ENCODE measurements at regions not wholly inside any gene's neighbourhood (a gene's known extent, or its start where the extent isn't known, plus 50 kb on each side); places are given as distances from the start of the nearest gene placed in this dataset.

GRCh38 chr2:104428155-104428554 lies 425.8 kb upstream of the POU3F3 start:
- TF ChIP-seq POLR2AphosphoS5 (IDR thresholded peaks at IDR 0.05; ENCODE audit: low read depth) (no peak), SPI1 (IDR thresholded peaks at IDR 0.05; ENCODE audit: borderline replicate concordance, low read depth) (no peak)

Data from HL-60 (cell line).